ENCODE measurements at regions not wholly inside any gene's neighbourhood (a gene's known extent, or its start where the extent isn't known, plus 50 kb on each side); places are given as distances from the start of the nearest gene placed in this dataset.

DNA sequence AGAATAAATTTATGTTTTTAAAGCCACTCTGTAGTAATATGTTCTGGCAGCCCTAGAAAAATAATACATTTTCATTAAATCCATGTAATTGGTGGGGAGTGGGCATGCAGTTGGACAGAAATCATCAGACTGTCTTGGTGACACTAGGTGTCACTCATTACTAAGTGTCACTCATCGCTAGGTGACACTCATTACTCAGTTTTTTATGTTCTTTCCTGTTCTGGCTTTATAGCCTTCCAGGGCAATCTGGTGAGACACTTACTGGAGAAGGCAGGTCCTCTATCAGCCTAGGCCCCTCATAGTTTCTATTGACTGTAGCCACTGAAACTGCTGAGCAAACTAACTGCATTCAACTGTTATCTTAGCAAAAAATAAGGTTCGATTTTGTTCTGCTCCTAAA lies 542.1 kb downstream of the SLITRK1 start:
- no peak for DNase-seq (ENCODE audit: low read depth, low spot score)

DNA sequence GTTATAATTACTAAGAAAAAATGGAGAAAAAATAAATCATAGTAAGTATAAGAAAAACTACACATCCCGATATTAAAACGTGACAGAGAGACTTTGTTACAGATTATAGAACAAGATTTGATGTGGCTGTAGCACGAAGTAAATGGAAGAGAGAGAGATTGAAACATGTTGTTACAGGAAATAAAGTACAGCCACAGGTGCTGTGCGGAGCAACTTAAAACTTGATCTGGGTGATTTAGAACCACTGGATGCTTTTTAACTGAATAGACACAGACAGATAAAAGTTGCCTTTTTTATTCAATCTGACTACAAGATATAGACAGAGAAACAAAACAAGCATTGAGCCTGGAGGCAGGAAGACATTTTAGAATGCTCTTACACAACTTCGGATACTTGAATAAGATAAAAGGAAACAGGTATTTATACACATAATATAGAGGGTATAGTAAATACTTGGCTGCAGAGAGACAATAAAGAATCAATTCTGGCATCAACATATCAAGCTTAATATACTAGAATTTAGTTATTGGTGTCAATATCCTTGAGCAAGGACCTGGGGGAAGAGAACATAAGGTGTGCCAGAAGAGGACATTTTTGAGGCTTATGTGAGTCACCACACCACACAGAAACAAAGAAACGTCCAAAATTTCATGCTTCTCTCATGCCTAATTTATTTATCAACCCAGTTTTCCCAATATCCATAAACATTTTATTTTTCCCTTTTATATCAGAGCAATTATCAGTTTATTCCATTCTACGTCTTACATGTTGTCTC lies 548.5 kb downstream of the SLITRK1 start:
- no peak for DNase-seq (ENCODE audit: low read depth, low spot score)

DNA sequence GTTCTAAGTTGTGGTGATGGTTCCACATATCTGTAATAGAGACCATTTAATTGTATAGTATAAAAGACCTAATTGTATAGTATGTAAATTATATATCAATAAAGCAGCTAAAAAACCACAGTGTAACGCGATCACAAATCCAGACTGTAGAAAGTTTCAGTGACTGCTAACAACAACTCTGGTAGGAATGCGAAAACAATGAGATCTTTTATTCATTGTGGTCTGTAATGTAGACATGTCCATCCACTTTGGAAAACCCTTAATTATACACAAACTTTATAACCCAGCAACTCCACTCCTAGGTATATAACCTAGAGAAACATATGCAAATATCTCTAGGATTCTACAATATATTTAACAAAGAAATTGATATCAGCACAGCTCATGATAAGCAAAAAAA lies 549.5 kb downstream of the SLITRK1 start:
- no peak for DNase-seq (ENCODE audit: low read depth, low spot score)

DNA sequence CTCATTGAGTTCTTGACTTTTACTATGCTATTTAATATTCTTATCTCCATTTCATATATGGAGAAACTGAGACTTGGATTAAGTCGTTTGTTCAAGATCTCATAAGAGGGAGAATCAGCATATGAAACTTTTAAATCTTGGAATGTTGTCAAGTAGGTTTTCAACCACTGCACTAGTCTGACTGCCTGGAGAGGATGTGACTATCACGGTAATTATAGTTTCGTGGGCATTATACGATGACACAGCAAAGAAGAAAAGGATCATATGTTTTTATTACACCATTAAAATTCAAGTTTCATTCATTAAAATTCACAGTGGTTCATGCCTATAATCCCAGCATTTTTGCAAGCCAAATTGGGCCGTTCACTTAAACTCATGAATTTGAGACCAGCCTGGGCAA lies 555.2 kb downstream of the SLITRK1 start:
- DNase-seq (ENCODE audit: low read depth, low spot score) = no peak

DNA sequence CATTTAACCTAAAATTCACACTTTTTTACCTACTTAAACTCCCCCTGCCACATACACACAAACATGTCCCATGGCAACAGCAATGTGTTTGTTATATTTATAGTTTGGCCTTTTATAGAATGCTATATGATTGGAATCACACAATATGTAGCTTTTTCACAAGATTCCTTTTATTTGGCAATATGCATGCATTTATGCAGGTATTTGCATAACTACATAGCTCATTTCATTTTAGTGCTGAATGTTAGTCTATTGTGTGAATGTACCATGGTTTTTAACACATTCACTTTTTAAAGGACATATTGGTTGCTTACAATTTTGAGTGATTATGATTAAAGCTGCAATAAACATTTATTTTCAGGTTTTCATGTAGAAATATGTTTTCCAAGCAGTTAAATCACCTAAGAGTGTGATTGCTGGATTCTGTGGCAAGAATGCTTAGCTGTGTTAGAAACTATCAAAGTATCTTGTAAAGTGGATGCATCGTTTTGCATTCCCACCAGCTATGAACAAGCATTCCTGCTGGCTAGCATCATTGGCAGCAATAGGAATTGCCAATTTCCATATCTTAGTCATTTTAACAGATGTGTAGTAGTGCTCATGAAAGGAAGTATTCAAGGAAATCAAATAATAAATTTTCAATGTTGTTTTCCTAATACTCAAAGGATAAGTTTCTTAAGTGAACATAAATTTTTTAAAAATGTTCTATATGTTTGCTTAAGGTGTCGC lies 557.0 kb downstream of the SLITRK1 start:
- DNase-seq (ENCODE audit: low read depth, low spot score) = no peak

DNA sequence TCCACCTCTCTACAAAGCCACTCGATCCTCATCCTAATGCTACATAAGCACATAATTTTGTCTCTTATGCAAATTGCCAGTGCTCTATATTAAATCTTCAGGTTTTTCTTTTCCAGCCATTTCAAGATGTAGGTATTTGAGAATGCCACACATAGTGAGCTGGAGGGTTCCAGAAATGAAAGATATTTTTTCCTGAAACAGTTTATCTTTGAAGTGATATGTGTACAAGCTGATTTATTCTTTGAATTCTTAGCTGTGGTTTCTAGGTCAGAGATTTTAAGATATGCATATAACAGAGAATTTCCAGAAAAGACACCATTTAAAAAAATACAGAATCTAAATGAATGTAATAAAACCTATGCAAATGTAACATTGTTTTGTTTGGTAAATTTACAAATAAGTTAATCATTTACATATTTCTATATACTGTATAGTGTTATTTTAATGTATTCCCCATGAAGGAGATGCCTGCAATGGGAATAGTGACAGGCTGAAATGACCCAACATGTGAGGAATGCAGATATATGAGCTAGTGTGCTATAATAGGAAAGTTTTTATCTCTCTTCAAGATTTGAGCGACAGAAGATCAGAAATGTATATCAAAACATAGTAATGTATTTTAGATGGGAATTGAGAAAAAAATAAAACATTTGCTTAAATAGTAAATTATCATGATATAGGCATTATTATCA lies 570.2 kb downstream of the SLITRK1 start:
- no peak for DNase-seq (ENCODE audit: low read depth, low spot score)

DNA sequence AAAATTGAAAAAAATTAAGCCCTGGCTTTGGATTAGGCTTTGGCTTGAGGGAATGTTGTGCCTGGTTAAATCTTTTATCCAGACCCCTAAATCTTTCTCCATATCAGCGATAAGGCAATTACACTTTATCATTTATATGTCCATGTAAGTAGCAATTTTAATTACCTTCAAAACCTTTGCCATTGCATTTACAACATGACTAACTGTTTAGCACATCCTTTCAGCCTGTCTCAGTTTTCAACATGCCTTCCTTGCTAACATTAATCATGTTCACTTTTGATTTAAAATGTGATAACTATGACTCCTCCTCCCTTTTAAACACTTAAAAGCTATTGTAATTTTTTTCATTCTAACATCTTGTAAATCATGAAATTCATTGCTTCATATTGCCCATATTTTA lies 583.7 kb downstream of the SLITRK1 start:
- no peak for DNase-seq (ENCODE audit: low read depth, low spot score)

DNA sequence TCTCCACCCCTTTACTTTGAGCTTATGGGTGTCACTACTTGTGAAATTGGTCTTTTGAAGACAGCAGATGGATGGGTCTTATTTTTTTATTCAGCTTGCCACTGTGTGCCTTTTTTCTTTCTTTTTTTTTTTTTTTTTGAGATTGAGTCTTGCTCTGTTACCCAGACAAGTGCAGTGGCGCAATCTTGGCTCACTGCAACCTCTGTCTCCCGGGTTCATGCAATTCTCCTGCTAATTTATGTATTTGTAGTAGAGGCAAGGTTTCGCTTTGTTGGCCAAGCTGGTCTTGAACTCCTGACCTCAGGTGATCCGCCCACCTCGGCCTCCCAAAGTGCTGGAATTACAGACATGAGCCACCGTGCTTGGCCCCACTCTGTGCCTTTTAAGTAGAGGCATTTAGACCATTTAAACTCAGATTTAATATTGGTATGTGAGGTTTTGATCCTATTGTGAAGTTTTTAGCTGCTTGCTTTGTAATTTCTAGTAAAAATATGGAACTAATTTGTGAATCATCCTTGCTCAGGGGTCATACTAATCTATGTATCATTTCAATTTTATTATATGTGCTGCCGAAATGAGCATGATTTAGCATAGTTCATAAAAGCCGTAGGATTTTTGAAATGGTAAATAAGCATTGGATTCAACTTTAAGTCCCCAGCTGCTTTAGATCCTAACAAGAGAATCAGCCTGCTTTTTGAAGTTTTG lies 584.5 kb downstream of the SLITRK1 start:
- no peak for DNase-seq (ENCODE audit: low read depth, low spot score)

DNA sequence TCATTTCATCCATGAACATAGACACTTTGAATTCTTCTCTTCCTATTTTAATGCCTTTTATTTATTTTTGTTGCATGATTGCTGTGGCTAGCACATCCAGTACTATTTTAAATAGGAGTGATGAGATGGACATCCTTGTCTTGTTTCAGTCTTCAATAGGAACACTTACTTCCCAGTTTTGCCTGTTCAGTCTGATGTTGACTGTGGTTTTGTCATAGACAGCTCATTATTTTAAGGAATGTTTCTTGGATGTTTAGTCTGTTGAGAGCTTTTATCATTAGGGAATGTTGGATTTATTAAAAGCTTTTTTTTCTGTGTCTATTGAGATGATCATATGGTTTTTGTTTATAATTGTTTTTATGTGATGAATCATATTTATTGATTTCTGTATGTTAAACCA lies 586.6 kb downstream of the SLITRK1 start:
- DNase-seq (ENCODE audit: low read depth, low spot score) = no peak

DNA sequence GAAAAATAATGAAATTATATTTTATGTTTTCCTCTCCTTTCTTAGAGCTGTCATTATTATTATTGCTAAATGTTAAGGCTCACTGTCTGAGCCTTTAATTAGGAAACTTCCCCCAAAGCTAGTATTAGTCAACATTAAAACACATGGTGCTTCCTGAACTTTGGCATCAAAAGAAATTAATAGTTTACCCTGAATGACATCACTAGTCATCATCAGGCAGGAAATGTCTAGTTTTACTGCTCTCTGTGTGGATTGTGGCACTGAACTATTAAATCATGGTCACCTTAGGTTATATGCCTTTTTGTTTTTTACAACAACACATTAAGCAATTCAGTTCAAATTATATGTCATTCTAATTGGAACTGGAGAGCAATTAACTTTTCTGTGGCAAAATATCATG lies 595.5 kb downstream of the SLITRK1 start:
- no peak for DNase-seq (ENCODE audit: low read depth, low spot score)

DNA sequence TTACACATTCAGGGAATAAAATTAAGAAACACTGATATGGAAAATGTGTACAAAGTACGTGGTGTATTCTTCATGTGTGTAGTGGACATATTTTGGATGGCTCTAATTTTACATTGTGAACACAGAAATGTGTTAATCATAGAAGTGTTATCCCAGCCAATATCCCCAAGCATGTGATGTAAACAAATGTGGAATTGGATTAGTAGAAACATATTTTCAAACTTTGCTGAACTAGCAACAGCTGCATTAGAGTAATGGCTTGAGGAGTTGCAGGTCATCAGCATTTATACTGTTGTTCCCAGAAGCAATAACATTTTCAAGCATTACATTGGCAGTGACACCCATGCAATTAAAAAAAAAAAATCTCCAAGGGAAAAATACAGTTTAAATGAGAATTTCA lies 600.6 kb downstream of the SLITRK1 start:
- DNase-seq (ENCODE audit: low read depth, low spot score) = no peak

DNA sequence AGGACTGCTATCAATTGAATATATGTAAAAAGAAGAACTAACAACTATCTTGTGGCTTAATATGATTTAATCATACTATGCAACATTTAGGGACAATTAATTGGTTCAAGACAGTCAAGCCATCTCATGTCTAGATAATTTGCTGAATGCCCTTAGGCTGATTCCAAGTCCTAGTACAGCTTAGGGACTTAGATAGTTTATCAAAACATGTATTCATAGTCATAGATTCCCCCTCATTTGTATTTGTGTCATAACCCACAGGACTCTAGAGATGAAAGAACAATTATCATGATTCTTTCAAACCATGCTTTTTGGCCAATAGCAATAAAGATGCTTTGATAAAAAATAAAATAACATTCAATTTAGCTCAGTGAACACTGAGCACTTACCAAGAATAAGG lies 607.6 kb downstream of the SLITRK1 start:
- DNase-seq (ENCODE audit: low read depth, low spot score) = no peak

DNA sequence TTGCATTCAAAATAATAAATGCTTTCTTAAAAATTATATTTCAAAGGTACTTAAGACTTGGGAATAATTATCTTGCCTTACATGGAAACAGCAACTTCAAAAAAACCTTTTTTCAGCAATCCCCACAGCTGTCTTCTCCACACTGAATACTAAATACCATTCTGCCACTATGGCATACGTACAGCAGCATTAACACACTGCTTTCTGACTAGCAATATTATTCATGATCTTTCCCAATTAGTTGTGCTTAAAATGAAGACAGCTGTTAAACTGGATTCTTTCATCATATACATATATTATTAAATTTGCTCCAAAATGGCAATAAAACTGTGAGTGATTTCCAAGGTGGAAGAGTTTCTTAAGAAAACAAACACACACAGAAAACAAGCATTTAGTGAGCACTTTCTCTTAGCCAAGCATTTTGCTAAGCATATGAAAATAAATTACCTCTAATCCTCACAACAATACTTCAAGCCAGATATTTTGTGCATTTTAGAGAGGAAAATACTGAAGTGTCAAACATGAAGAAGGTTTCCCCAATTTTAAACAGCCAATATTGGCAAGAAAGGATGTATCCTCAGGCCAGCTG lies 609.5 kb downstream of the SLITRK1 start:
- no peak for DNase-seq (ENCODE audit: low read depth, low spot score)

DNA sequence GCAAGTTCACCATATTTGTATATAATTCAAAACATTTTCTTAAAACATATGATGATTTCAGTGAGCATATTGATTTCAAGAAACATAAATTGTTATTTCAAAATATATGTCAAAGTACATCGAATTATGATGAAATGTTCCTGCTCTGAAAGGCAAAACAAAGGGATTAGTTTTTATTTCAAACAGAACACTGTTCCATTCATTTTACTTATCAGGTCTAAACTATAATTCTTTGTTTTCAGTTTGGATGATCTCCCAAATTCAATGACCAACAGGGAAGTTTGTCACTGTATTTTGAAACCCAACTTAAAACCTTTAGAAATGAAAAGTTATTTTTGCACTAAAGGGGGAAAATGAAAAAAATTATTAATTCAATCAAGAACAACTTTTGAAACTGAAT lies 610.2 kb downstream of the SLITRK1 start:
- DNase-seq (ENCODE audit: low read depth, low spot score) = no peak

DNA sequence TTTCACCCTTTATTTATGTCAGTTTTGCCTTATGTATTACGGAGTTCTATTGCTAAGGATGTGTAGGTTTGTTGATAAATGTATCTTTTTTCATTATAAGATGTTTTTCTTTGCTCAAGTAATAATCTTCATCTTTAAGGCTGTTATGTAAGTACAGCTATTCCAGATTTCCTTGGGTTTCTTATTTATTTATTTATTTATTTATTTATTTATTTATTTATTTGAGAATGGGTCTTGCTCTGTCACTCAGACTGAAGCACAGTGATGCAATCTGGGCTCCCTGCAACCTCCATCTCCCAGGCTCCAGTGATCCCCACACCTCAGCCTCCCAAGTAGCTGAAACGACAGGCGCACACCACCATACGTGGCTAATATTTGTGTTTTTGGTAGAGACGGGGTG lies 617.0 kb downstream of the SLITRK1 start:
- DNase-seq (ENCODE audit: low read depth, low spot score) = no peak

DNA sequence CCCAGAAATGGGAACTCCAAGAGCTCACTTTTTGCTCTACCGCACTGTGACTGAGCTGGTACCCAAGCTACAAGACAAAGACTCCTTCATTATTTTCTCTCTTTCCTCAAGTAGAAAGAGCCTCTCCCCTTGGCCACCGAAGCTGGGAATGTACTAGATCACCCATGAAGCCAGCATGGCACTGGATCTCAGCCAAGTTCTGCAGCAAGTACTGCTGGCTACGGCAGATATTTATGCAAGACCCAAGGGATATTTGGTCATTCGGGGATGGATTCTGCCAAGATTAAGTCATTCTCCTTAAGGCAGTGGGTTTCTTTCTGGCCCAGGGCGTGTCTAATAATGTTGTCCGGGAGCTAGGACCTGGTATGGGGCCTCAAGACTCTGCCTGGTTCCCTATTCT lies 633.5 kb downstream of the SLITRK1 start:
- DNase-seq (ENCODE audit: low read depth, low spot score) = no peak

DNA sequence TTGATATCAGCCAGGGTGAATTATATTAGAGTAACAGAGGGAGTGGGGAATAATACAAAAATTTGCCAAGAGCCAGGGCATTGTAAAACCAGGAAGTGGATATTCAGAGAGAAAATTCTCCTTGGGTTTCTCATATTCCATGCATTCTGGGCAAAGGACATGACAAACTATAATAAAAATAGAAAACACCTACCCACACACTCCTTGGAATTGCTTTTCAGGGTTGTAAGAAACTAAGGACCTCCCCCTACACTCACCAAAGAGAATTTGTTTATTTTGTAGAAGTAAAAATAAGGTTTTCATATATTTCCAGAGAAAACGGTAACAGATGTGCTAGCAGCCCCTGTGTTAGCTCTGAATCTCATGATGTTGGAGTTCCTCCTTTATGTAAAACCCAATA lies 649.6 kb downstream of the SLITRK1 start:
- no peak for DNase-seq (ENCODE audit: low read depth, low spot score)

DNA sequence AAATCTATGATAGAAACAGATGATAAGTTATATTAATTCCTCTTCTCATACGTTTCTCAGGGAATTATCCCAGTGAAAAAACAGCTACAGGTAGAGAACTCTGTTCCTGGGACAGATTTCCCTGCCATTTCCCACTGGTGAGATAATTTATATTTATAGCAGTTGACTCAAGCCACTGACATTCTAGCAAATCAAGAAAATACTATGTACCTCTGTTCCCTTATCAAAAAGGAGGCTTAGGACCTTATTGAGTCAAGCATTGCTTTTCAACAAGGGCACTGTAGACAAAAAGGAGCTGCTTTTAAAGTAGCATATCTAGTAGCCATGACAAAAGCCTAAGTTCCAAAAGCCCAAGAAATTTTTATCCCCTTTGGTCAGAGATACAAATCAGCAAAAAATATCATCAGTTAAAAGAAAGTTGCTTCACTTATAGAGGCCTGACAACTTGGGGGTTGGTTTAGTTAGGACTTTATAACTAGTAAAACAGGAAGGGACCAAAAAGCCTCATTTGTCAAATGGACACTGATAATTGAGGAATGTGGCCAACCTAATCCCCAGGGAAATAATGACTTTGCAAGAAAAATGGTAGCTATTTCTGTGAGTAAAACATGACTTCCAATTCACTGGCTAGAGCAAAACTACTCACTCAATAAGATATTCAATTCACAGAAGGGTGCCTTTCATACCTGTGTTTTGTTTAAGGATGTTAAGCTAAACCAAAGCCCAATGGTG lies 652.5 kb downstream of the SLITRK1 start:
- no peak for DNase-seq (ENCODE audit: low read depth, low spot score)

DNA sequence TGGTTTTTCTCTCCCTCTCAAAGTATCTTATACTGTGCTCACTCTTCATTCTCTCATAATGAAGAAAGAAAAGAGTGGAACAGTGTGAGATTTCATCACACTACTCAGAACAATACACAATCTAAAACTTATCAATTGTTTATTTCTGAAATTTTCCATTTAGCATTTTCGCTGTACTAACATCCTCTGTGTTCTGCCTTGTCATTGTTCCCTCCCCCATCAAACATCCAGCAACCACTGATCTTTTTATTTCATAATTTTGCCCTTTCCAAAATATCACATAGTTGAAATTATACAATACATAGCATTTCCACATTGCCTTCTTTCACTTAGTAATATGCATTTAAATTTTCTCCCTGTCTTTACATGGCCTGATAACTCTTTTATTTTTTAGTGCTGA lies 658.7 kb downstream of the SLITRK1 start:
- DNase-seq (ENCODE audit: low read depth, low spot score) = no peak

DNA sequence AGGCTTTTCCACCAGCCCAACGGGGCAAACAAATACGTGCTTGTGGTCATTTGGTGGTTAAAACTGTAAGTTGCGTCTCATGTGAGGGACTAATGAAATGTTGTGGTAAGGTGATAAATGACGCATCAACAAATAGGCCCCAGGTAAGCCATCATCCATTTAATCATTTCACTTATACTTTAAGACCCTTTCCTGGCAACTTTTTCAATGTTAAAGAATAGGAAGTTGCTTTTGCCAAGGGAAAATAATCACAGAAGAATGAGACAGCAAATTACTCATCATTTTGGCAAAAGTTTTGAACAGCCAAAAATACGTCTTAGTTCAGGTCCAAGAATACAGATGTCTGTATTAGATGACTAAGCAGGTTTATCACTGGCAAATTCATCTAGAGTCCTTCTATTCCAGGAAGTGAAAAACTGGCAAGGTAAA lies 660.4 kb downstream of the SLITRK1 start:
- no peak for DNase-seq (ENCODE audit: low read depth, low spot score)

DNA sequence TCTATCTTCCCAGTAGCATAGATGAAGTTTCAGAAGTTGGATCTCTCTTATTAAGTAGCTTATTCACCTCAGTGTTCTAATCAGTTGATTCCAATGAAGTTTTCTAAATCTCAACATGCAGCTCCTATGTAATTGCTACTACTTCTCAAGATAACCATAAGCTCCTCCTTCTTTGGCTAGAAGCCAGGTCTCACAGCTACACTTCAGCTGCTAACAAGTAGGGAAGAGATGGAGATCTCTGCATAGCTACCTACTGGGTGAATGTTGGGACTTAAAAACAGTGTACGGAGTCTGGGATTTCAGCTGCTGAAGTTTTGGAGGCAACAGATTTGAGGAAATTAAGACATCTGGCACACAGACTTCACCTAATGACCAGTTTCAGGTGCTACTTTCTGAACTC lies 661.0 kb downstream of the SLITRK1 start:
- no peak for DNase-seq (ENCODE audit: low read depth, low spot score)
